GM12892 (cell line): ENCODE measurements at regions not wholly inside any gene's neighbourhood (a gene's known extent, or its start where the extent isn't known, plus 50 kb on each side); places are given as distances from the start of the nearest gene placed in this dataset.

Experiments
- POLR2A ChIP-seq: IDR thresholded peaks from 2 replicates; pipeline ENCODE4 v1.6.1; 2011; ENCODE audit warnings: low read depth, low read length, control low read depth
- POLR2AphosphoS5 ChIP-seq: IDR thresholded peaks from 2 replicates; pipeline ENCODE4 v1.6.1; 2011; ENCODE audit warnings: low read depth, low read length, control low read depth
- TAF1 ChIP-seq: IDR thresholded peaks from 2 replicates; pipeline ENCODE4 v1.6.1; 2011; ENCODE audit warnings: low read depth, mild to moderate bottlenecking, control low read depth, low read length, borderline replicate concordance

GRCh38 chr14:61891170-61891569 lies 128.9 kb downstream of the SNAPC1 start:
- TF ChIP-seq POLR2AphosphoS5 (no peak), TAF1 (no peak), POLR2A (no peak)
